ENCODE measurements at regions not wholly inside any gene's neighbourhood (a gene's known extent, or its start where the extent isn't known, plus 50 kb on each side); places are given as distances from the start of the nearest gene placed in this dataset.
A peak's percentile ranks its signal among the peaks of the same experiment; 100 is the strongest.
"Not testable (repeated sequence)": the region's sequence is repeated elsewhere in the genome, so short reads cannot be mapped to it uniquely, and the experiment has no call there.

DNA sequence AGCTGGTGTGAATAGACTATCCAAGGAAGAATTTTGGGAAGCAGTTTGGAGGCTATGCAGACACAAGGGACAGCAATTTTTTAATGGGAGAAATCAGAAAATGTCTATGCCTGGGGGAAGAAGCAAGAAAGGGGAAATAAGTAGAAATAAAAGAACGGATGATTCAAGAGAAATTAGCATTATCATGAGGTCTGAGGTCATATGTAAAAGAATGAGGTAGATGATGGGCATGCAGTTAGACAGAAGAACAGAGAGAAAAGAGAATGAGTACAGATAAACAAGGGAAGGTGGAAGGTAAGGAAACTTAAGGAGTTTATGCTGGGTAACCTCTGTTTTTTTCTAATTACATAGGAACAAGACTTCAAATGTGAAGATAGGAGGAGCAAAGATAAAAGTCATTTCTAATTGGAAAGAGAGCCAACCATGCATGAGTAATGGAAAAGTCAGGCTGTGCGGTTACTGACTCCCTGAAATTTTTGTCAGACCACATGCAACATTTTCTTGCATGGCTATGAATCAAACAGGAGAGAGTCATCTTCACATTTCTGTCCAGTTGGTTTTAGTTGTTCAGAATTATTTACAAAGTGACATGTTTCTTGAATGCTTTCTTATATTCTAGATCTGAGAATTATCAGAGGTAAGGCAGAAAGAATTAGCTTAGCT, 101.0 kb upstream of the PIK3R1 start:
- DNase-seq = peak; percentile 94

DNA sequence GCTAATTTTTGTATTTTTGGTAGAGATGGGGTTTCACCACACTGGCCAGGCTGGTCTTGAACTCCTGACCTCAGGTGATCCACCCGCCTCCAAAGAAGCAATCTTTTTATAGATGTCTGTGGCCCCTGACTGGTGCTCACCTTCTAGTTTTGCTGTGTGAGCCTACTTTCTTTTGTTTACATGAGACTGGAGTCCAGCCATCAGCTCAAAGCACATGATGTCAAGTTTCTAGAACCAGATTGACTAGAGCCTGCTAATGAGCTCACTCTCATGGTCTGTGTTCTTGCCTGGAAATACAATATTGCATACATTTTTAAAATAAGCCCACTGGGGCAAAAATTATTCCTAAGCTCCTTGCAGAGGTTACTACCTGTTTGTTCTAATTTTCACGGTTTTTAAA, 102.9 kb upstream of the PIK3R1 start:
- no peak for DNase-seq

DNA sequence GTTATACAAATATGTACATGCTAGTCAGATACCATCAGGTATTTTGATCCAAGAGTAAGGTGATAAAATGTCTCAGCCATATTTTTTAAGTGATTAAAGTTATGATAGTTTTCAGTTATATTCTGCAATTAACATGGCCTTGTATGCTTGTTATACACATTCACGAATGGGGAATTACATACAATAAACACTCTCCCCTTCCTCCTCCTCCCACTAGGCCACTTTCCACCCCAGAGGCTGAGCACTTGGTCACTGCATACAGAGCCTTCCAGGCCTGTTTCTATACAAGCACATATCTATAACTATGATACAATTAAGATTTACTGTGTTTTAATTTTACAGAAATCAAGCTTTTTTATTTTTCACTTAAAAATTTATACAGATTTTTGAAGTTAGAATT, 104.7 kb upstream of the PIK3R1 start:
- no peak for DNase-seq

DNA sequence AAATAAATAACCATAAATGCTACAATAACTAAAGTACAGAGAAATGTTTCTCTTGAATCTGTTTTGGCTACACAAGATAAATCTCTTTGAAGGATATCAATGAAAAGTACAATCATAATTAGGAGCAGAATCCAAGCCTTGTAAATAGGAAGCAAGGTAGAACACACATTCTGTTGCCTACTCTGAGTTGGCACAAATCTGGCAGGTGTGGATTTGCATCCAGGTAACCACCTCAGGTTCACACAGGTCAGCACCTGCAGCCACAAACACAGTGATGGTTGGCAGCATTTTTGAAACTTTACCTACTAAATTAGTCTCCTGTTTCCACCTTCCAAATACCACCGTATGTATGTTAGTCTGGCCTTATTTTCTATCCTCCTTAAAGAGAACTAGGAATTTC, 105.3 kb upstream of the PIK3R1 start:
- no peak for DNase-seq

DNA sequence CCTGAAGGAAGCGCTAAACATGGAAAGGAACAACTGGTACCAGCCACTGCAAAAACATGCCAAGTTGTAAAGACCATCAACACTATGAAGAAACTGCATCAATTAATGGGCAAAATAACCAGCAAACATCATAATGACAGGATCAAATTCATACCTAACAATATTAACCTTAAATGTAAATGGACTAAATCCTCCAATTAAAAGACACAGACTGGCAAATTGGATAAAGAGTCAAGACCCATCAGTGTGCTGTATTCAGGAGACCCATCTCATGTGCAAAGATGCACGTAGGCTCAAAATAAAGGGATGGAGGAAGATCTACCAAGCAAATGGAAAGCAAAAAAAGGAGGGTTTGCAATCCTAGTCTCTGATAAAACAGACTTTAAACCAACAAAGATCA, 111.3 kb upstream of the PIK3R1 start:
- DNase-seq = not testable (repeated sequence)

DNA sequence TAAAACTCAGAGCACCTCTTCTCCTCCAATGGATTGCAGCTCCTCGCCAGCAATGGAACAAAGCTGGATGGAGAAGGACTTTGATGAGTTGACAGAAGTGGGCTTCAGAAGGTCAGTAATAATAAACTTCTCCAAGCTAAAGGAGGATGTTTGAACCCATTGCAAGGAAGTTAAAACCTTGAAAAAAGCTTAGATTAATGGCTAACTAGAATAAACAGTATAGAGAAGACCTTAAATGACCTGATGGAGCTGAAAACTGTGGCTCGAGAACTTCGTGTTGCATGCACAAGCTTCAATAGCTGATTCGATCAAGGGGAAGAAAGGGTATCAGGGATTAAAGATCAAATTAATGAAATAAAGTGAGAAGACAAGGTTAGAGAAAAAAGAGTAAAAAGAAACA, 112.3 kb upstream of the PIK3R1 start:
- not testable (repeated sequence) for DNase-seq

DNA sequence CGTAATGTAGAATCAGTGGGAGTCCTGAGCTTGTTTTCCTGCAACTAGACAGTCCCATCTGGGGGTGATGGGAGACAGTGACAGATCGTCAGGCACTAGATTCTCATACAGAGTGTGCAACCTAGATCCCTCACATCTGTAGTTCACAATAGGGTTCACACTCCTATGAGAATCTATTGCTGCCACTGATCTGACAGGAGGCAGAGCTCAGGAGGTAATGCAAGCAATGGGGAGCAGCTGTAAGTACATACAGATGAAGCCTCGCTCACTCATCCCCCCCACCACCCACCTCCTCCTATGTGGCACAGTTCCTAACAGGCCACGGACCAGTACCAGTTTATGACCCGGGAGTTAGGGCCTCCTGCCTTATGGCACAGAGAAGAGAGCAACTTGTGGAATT, 116.2 kb upstream of the PIK3R1 start:
- no peak for DNase-seq

DNA sequence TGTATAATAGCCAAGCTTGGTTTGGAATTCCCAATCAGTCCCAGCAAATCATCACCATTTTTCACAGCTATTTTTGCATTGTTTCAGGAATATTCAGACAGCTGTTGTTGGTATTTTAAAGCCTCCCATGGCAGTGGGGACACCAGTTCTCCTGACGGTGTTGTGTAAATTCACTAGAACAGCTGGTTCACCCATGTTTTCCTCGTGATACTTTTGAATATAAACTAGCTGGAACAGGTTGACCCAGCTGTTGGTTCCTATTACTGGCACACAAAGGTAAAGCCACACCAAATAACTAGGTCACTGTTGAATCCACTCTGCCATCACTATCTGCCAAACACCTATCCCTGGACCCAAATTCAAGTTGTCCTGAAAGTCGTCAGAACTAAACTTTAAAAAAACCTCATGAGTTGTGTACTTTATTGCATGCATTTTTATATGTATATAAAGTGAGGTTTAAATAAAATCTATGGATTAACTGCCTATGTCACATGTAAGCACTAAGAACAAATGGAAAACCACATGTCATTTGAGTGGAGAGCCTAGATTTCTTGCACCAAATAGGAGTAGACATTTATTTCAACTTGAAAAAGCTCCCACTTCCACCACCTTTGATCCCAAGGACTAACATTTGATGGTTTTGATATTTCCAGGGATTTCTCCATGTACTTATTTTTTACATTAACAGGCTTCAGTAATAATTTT, 121.9 kb upstream of the PIK3R1 start:
- no peak for DNase-seq

DNA sequence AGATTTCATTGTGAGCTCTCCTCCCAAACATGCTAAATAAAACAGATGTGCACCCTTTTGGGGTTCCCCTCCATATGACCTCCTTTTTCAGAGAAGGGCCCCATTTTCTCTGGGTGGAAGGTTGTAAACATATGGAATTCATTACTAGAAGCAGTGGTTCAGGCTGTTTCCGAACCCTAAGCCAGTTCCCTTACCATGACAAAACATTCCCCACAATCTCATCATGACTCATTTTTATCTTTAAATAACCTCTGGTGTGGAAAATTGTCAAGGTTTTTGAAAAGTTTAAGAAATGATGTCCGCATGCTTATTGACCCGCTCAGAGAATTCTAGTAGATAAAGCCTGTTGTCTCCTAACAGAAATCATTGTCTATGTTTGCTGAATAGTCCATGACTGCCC, 127.3 kb upstream of the PIK3R1 start:
- peak; percentile 92 for DNase-seq

DNA sequence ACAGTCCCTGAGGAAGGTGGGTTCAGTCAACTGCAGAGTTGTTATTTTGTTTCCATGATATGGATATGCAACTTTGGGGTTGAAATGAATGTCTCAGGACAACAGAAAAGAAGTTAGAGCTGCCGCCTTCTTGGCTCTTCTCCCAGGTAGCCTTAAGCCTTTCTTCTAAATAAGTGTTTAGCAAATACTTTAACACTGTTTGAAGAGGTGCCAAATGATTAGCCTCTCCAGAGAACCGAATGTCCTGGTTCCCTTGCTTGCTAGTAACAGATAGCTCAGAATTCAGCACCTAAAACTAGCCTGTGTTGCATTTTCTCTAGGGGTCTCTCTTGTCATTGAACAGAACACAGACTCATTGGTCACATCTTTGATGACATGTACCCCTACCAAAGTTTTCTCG, 127.7 kb upstream of the PIK3R1 start:
- DNase-seq = peak; percentile 35

DNA sequence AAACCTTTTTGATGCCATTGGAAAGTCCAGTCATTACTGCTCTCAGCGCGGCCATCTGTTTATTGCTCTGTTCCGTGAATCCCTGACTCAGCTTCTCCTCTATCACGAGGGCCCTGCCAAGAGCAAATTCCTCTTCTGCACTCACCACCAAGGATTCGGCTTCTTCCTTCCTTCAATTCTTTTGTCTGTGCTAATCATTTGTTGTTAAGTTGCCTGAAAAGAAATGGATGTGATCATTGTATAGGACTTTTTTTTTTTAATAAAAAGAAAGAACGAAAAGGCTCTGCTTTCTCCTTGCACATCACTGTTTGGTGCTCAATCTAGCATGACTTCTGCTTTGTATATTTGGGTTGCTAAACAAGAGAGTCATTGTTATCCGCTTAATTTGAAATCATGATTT, 128.7 kb upstream of the PIK3R1 start:
- DNase-seq = peak; percentile 92

DNA sequence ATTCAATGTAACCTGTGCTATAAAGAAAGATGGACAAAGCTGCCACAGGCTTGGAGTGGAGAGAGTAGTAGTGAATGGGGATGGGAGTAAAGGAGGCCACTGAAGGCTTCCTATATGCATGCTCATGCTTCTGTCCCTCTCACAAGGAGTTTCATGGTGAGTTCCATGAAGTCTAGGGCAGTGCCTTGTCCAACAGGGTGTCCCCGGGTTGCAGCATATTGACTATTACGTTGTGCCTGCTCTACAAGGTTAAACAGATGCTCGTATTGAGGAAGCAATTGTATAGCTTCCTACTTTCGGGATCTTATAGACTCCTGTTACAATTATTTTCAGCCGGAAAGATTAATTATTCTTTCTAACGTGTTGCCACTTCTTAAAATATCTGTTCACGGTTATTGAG, 129.1 kb upstream of the PIK3R1 start:
- no peak for DNase-seq

DNA sequence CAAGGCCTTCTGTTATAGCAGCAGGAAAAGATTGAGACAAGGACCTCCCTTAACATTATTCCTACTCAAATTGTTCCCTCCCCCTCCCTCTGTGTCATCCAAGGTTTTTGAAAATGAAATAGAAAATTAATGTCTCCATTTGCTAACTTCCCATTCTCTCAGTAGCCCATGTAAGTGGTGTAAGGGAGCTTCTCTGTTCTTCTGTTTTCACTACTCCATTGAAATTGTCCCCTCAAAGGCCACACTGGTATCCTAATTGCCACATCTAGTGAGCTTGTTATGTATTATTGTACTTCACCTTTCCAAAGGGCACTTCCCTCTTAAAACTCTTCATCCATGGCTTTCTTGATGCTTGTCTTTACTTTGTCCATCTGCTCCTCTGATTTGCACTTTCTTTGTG, 131.2 kb upstream of the PIK3R1 start:
- no peak for DNase-seq

DNA sequence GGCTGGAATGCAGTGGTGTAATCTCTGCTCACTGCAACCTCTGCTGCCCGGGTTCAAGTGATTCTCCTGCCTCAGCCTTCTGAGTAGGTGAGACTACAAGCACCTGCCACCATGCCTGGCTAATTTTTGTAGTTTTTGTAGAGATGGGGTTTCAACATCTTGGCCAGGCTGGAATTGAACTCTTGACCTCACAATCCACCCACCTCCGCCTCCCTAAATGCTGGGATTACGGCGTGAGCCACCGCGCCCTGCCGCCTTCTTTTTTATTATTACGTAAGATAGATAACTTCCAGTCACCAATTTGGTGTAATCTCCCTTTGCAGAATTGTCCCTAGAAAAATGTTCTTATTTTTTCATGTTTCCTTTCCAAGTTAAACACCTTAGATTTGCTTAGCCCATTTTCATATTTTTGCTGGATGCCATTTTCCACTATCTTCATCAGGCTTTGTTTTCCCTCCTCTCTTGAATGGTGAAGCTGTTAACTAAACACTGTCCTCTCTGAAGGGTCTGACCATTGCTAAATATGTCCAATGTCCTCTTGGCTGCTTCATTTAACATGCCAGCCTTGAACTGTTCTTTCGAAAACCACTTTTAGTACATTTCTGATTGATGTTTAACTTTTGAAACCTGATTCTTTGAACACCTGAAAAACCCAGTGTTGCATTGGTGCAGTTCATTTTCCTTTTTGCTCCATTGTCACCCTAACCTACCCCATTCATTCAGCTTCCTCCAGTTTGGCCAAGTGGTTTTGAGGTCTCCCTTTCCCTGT, 135.1 kb upstream of the PIK3R1 start:
- DNase-seq = no peak

DNA sequence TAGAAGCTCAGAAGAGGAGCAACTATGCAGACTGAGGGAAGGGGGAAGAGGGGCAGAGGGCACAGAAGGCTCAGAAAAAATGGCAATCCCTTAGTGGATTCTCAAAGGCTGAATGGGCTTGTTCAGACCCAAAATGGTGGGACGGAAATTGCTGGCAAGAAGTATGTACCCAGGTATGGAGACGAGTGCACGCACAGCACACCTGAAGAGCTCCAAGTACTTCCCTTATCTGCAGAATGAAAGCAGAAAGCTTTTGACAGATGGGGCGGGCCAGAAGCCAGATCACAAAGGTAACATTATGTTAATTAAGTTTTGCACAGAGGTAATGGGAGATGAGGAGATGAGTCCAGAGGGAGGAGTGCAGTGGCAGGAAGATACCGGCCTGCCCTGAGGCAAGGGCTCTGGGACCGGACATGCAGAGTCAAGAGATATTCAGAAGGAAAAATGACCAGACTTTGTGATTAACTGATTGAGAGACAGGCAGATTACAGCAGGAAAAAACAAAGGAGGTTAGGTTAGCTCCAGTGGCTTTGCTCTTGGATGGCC, 138.1 kb upstream of the PIK3R1 start:
- DNase-seq = no peak

DNA sequence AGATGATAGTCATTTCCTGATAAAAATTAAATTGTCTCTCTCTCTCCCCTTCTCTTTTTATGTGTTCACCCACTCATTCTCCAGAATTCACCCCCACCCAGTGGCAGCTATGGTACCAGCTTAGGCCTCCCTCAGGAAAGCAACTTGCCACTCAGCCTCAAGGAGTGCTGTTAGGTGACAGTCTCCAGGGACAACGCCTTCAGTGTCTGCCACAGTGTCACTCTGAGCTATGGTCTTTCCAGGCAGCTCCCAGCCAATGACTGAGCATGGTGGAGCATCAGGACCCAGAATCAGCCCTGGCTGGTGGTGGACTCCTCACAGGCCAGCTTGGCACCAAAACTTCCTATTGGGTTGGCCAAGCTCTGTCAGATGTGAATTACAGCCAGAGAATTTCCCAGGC, 140.9 kb upstream of the PIK3R1 start:
- no peak for DNase-seq

DNA sequence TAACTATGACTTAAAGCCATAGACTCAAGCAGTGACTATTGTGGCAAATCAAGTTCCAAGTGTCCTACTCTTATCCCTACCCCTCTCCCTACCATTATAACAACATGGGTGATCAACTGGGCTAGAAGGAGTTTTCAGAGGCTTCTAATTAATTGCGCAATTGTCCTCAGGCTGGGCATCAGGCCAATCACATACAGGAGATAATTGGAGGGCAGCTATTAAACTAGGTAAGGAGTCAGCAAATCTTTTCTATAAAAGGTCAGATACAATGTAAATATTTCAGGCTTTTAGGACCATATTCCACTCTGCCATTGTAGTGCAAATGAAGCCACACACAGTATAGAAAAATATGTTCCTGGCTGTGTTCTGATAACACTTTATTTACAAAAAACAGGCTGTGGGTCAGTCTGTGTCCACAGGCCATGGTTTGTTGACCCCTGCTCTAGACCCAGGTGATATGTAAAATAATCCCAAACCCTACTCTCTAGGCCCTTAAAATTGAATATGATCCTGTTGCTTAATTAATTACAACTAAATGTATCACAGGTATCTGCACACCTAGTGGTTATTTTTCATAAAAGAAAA, 141.4 kb upstream of the PIK3R1 start:
- DNase-seq = peak; percentile 20

DNA sequence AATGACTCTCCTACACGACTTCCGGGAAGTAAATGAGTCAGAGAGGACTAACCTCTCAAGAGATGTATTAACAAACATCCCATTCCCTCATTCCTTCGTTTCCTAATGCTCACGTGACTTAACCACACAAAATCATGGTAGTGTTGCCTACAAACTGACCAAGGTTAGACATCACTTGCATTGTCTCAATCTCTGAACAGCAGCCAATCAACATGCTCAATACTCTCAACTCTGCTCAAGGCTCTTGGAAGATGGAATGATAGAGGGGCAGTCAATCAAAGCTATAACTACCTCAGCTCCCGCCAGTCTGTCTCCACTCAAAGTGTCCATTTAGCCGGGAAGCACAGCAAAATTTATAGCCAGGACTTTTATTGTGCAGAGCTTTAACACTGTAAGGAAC, 143.8 kb upstream of the PIK3R1 start:
- peak; percentile 36 for DNase-seq

DNA sequence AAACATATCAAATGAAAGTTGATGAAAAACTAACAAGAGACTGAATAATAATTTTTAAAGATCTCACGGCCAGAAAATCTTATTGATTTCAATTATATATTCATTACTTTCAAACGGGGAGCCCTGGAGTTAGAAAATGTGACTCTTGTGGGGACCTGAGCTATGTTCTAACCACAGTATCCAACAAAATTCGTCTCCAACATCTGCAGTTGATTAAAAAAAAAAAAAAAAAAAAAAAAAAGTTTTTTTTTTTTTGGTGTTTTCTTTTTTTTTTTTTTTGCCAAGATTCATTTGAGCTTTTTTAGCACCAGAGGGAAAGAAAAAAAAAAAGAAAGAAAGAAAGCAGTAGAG, 144.3 kb upstream of the PIK3R1 start:
- DNase-seq = peak; percentile 12

DNA sequence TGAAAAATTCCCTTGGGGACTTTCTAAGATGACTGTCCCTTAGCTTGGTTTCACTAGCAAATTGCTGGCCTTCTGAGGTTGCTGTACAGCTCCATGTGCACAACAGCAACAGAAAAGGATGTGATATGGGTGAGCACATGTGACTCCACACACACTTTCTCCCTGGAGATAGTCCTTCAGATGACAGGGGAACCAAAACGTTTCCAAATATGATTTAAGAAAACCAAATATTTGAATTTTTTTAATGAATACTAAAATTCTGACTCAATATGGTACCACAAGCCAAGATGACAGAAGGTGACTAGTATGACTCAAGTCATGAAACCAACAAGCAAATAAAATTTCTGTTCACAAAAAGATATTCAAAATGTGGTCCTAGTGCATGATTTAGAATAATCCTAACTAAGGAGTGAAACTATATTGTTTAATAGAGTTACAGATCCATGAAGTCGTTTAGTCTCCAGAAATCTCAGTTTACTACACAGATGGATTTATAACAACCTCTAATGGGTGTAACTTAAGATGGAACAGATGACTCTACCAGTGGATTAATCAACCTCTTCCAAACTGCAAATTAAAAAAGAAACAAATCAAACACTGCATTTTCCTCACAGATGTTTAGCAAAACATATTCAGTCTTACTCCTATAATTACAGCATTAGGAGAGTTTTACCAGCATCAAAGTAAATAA, 144.8 kb upstream of the PIK3R1 start:
- DNase-seq = no peak

DNA sequence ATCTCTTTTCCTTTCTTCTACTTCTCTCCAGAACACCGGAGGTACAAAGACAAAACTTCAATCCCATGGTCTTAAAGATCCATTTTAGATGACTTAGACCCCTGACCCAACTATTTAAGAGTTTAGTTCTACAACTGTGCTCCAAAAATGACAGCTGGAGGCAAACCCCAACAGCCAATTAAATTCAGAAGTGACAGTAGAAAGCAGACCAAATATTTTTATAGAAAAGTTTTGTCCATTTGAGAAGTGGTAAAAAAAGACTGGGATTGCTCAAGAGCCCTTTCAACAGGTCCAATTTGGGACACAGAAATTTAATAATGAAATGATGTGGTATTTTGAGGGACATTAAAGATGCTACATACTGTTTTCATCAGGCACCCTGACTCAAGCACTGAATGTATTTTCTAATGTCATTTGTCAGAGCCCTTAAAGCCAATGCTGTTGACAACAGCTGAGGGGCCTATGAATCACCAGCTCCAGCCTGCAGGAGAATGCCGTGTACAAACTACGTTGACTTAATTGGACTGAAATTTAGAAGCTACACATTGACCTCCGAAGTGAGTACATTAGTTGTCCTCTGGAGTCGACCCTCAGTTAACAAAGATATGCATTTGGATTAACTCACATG, 147.5 kb upstream of the PIK3R1 start:
- DNase-seq = peak; percentile 78

DNA sequence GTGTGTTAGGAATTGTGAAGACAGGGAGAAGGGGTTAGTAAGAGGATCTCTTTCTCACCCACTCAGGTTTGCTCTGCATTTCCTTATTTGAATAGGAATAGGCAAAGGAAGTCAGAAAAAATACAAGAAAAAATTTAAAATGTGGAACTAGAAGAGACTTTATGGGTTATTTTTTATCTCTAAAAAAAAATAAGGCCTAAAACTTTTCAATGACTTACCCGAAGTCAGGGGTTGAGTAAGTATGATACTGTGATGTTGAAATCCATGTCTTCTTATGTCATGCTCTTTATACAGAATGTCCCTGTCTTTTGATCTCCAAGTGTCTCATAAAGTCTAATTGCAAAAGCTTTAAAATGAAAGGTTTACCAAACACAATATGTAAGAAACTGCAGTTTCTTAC, 148.3 kb upstream of the PIK3R1 start:
- DNase-seq = no peak
